ENCODE measurements at regions not wholly inside any gene's neighbourhood (a gene's known extent, or its start where the extent isn't known, plus 50 kb on each side); places are given as distances from the start of the nearest gene placed in this dataset.

- TF ChIP-seq, protein P1, sequence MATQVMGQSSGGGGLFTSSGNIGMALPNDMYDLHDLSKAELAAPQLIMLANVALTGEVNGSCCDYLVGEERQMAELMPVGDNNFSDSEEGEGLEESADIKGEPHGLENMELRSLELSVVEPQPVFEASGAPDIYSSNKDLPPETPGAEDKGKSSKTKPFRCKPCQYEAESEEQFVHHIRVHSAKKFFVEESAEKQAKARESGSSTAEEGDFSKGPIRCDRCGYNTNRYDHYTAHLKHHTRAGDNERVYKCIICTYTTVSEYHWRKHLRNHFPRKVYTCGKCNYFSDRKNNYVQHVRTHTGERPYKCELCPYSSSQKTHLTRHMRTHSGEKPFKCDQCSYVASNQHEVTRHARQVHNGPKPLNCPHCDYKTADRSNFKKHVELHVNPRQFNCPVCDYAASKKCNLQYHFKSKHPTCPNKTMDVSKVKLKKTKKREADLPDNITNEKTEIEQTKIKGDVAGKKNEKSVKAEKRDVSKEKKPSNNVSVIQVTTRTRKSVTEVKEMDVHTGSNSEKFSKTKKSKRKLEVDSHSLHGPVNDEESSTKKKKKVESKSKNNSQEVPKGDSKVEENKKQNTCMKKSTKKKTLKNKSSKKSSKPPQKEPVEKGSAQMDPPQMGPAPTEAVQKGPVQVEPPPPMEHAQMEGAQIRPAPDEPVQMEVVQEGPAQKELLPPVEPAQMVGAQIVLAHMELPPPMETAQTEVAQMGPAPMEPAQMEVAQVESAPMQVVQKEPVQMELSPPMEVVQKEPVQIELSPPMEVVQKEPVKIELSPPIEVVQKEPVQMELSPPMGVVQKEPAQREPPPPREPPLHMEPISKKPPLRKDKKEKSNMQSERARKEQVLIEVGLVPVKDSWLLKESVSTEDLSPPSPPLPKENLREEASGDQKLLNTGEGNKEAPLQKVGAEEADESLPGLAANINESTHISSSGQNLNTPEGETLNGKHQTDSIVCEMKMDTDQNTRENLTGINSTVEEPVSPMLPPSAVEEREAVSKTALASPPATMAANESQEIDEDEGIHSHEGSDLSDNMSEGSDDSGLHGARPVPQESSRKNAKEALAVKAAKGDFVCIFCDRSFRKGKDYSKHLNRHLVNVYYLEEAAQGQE (IDR thresholded peaks at IDR 0.05; ENCODE audit: low read depth): no peak
- no peak for TF ChIP-seq YY1 (IDR thresholded peaks at IDR 0.05; ENCODE audit: extremely low read depth, insufficient replicate concordance, low read depth, low read length)
These were observed 63.5 kb upstream of the PRSS58 start (continued) for GRCh38 chr7:142321391-142321790.

DNA sequence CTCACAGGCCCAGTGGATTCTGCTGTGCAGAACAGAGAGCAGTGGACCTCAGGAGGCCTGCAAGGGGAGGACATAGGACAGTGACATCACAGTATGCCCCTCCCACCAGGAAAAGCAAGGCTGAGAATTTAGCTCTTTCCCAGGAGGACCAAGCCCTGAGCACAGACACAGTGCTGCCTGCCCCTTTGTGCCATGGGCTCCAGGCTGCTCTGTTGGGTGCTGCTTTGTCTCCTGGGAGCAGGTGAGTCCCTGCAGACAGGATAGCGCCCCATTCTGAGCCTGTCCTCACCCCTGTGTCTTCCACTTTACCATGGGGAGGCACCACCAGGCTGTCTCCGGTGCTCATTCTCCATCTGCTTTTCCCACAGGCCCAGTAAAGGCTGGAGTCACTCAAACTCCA lies 63.0 kb upstream of the PRSS58 start:
- ATAC-seq (no peak), DNase-seq (ENCODE audit: low read depth, low spot score) (no peak)
- no peak overlapping the region for H3K4me2 ChIP-seq (ENCODE audit: low read length)
- H3K4me1 ChIP-seq (ENCODE audit: control insufficient read depth in 1 of 2, insufficient read depth in 2 of 2, low read length in 2 of 2): peaks cover 0 to 6% of the 10 kb centered on the region in 2 experiments; a peak in 1 of 4 replicates
- no peak overlapping the region for H2AFZ ChIP-seq (ENCODE audit: low read depth, low read length, poor library complexity, severe bottlenecking)
- no peaks in the 10 kb centered on the region for H3K79me2 ChIP-seq (ENCODE audit: insufficient read depth, low read length)
- no peak overlapping the region for H3K9ac ChIP-seq (ENCODE audit: low read length)
- H3K27me3 ChIP-seq (ENCODE audit: insufficient read depth, low read length): peaks cover 12% of the 10 kb centered on the region; the same call in 1 of the 2 replicates
- TF ChIP-seq ZBTB33 (IDR thresholded peaks at IDR 0.05; ENCODE audit: extremely low read depth, insufficient replicate concordance, low read length) (no peak), SRF (IDR thresholded peaks at IDR 0.05; ENCODE audit: low read depth) (no peak), CBX3 (IDR thresholded peaks at IDR 0.05; ENCODE audit: low read depth) (no peak), ATF3 (IDR thresholded peaks at IDR 0.05) (no peak), TCF7L2 (IDR thresholded peaks at IDR 0.05; ENCODE audit: borderline replicate concordance, extremely low read depth, insufficient read depth, insufficient read length) (no peak), ZNF274 (IDR thresholded peaks at IDR 0.05; ENCODE audit: low read depth, low read length) (no peak), RAD21 (IDR thresholded peaks at IDR 0.05; ENCODE audit: low read depth) (no peak), FOSL1 (IDR thresholded peaks at IDR 0.05; ENCODE audit: low read depth) (no peak), EZH2phosphoT487 (IDR thresholded peaks at IDR 0.05; ENCODE audit: borderline replicate concordance) (no peak), CEBPB (IDR thresholded peaks at IDR 0.05; ENCODE audit: low read depth) (no peak), EGR1 (IDR thresholded peaks at IDR 0.05; ENCODE audit: low read depth) (no peak), EZH2 (IDR thresholded peaks at IDR 0.05) (no peak), POLR2AphosphoS5 (IDR thresholded peaks at IDR 0.05; ENCODE audit: low read depth, low read length) (no peak)
- TF ChIP-seq, protein P1 (IDR thresholded peaks at IDR 0.05; ENCODE audit: low read depth): no peak
- TF ChIP-seq, protein P2, sequence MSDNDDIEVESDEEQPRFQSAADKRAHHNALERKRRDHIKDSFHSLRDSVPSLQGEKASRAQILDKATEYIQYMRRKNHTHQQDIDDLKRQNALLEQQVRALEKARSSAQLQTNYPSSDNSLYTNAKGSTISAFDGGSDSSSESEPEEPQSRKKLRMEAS (IDR thresholded peaks at IDR 0.05): no peak
- BruUV-seq (replicated peaks): no TSS peak
- POLR2A ChIA-PET: no interaction called here
- no peaks in the 10 kb centered on the region for H3K9me2 ChIP-seq (ENCODE audit: insufficient read depth)
- no peaks in the 10 kb centered on the region for H3K36me3 ChIP-seq (ENCODE audit: control insufficient read depth in 1 of 2, insufficient read depth in 2 of 2, low read length in 2 of 2)
- CTCF ChIA-PET: interaction anchor here (1.1 to 3.8 kb wide), 4 partner anchors 13 to 20 kb away, joined by 3 to 33 read pairs (median 8); no protein-coding TSS in a partner anchor
- RAD21 ChIA-PET (ENCODE audit: low non-redundant PET in 1 of 2, low total read pairs in 2 of 2, uncharacterized antibody in 2 of 2, unreplicated experiment in 2 of 2): no interaction called here
- H3K4me3 ChIP-seq (replicated peaks in 1 of 2; ENCODE audit: low read depth in 1 of 2, low read length in 2 of 2): no peak overlapping the region
- intact Hi-C loops (cut with micrococcal nuclease): no loop called here
- H3K9me3 ChIP-seq (ENCODE audit: control insufficient read depth in 1 of 2, insufficient read depth in 1 of 2, low read depth in 1 of 2, low read length in 2 of 2): no peaks in the 10 kb centered on the region
- H3K27ac ChIP-seq (ENCODE audit: low read depth, low read length): no peak overlapping the region
- H4K20me1 ChIP-seq (ENCODE audit: insufficient read depth): no peaks in the 10 kb centered on the region

Measured in HCT116 (cell line).